ENCODE measurements at regions not wholly inside any gene's neighbourhood (a gene's known extent, or its start where the extent isn't known, plus 50 kb on each side); places are given as distances from the start of the nearest gene placed in this dataset.

GRCh38 chr11:134815404-134815803 is 403.4 kb upstream of the B3GAT1 start:
- TF ChIP-seq POLR2A (IDR thresholded peaks at IDR 0.05) (no peak), CTCF (IDR thresholded peaks at IDR 0.05) (no peak)

Data from adrenal gland (tissue), 5 donors.